Astrocyte (in vitro differentiated cells and primary cell): ENCODE measurements at regions not wholly inside any gene's neighbourhood (a gene's known extent, or its start where the extent isn't known, plus 50 kb on each side); places are given as distances from the start of the nearest gene placed in this dataset.
"Not testable (repeated sequence)": the region's sequence is repeated elsewhere in the genome, so short reads cannot be mapped to it uniquely, and the experiment has no call there.

Source experiments
- DNase-seq: peaks from one replicate; pipeline ENCODE4 v3.0.0-alpha.2; 2010; ENCODE audit warnings: low read depth
- FAIRE-seq: peaks from 2 replicates; lab custom pipeline; 2011; peaks lifted over from hg19 to GRCh38; lab: Jason Lieb, UNC
- H2AFZ ChIP-seq: 2 replicates; pipeline ENCODE4 v1.6.0; 2012; ENCODE audit warnings: low read depth, low read length, inconsistent platforms
- H3K27ac ChIP-seq: 2 replicates; pipeline ENCODE4 v1.5.1; 2011; ENCODE audit warnings: low read depth, low read length, inconsistent platforms
- H3K27me3 ChIP-seq: 2 replicates; pipeline ENCODE4 v1.6.0; 2011; ENCODE audit warnings: low read length, inconsistent platforms; ENCODE audit not compliant: insufficient read depth
- H3K36me3 ChIP-seq: 2 replicates; pipeline ENCODE4 v1.5.1; 2011; ENCODE audit warnings: low read length, inconsistent platforms; ENCODE audit not compliant: insufficient read depth
- H3K4me1 ChIP-seq: 2 replicates; pipeline ENCODE4 v1.5.1; 2011; ENCODE audit warnings: low read length, inconsistent platforms; ENCODE audit not compliant: insufficient read depth
- H3K4me2 ChIP-seq: 2 replicates; pipeline ENCODE4 v1.6.0; 2012; ENCODE audit warnings: low read length, inconsistent platforms
- H3K4me3 ChIP-seq: 2 replicates; pipeline ENCODE4 v1.5.1; 2011; ENCODE audit warnings: low read depth, mild to moderate bottlenecking, low read length, inconsistent platforms; ENCODE audit not compliant: insufficient read depth
- H3K79me2 ChIP-seq: 2 replicates; pipeline ENCODE4 v1.6.0; 2012; ENCODE audit warnings: mild to moderate bottlenecking, low read length, inconsistent platforms; ENCODE audit not compliant: insufficient read depth
- H3K9ac ChIP-seq: 2 replicates; pipeline ENCODE4 v1.6.0; 2012; ENCODE audit warnings: mild to moderate bottlenecking, low read length, inconsistent platforms
- H3K9me3 ChIP-seq: 2 replicates; pipeline ENCODE4 v1.5.1; 2012; ENCODE audit warnings: low read depth, mild to moderate bottlenecking, low read length, inconsistent platforms; ENCODE audit not compliant: insufficient read depth
- H4K20me1 ChIP-seq: 2 replicates; pipeline ENCODE4 v1.6.0; 2012; ENCODE audit warnings: low read length, inconsistent platforms; ENCODE audit not compliant: insufficient read depth
- H3K27ac Mint-ChIP-seq: one replicate; pipeline ENCODE4 v1.8.0; 2021; ENCODE audit warnings: mild to moderate bottlenecking, mixed read lengths; ENCODE audit not compliant: unreplicated experiment
- H3K27me3 Mint-ChIP-seq: one replicate; pipeline ENCODE4 v1.8.0; 2021; ENCODE audit warnings: low read depth, mixed read lengths; ENCODE audit not compliant: unreplicated experiment
- H3K36me3 Mint-ChIP-seq: one replicate; pipeline ENCODE4 v1.8.0; 2021; ENCODE audit warnings: low read depth, mixed read lengths; ENCODE audit not compliant: unreplicated experiment
- H3K4me1 Mint-ChIP-seq: one replicate; pipeline ENCODE4 v1.8.0; 2021; ENCODE audit warnings: low read depth, mixed read lengths; ENCODE audit not compliant: unreplicated experiment
- H3K4me3 Mint-ChIP-seq: one replicate; pipeline ENCODE4 v1.8.0; 2021; ENCODE audit warnings: mild to moderate bottlenecking, moderate library complexity, mixed read lengths; ENCODE audit not compliant: unreplicated experiment
- H3K9me3 Mint-ChIP-seq: one replicate; pipeline ENCODE4 v1.8.0; 2021; ENCODE audit warnings: mild to moderate bottlenecking, mixed read lengths; ENCODE audit not compliant: unreplicated experiment
- EZH2 ChIP-seq: IDR thresholded peaks from 2 replicates; pipeline ENCODE4 v1.6.1; 2012; ENCODE audit warnings: mild to moderate bottlenecking, low read length, inconsistent platforms; ENCODE audit not compliant: insufficient read depth
- TF ChIP-seq, protein P1 (sequence below): IDR thresholded peaks from 2 replicates; pipeline ENCODE4 v1.5.1; 2011; ENCODE audit warnings: low read depth, mild to moderate bottlenecking, inconsistent platforms, low read length, moderate library complexity; ENCODE audit not compliant: insufficient read depth

DNA sequence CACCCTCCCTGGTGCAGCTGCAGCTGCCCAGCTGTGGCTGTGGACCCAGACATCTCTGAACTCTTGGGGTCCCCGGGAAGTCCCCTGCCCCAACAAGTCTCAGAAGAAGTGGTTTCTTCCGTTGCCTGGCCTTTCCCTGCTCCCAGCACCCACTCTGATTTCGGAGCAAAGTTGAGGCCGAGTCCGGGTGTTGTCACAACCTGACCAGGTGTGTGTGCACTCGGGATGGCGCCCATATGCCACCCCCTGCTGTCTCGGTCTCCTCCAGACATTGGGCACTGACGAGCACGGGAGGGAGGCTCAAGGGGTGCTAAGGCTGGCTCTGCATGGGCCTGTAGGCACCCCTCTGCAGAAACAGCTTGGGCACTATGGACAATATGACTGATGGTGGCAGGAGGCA, 1055.3 kb downstream of the REEP3 start:
- Mint-ChIP-seq H3K27me3 (no peaks in the 10 kb centered on the region), H3K9me3 (no peaks in the 10 kb centered on the region)
- H2AFZ ChIP-seq = no peak overlapping the region

DNA sequence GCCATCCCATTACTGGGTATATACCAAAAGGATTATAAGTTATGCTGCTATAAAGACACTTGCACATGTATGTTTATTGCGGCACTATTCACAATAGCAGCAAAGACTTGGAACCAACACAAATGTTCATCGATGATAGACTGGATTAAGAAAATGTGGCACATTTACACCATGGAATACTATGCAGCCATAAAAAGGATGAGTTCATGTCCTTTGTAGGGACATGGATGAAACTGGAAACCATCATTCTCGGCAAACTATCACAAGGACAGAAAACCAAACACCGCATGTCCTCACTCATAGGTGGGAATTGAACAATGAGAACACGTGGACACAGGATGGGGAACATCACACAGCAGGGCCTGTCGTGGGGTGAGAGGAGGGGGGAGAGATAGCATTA, 1057.6 kb downstream of the REEP3 start:
- FAIRE-seq, H3K36me3 Mint-ChIP-seq, H3K27me3 Mint-ChIP-seq: not testable (repeated sequence)

More for the DNA sequence above, 1055.3 kb downstream of the REEP3 start:
- Histone ChIP-seq H4K20me1 (no peaks in the 10 kb centered on the region), H3K4me2 (no peak overlapping the region), H3K9ac (no peak overlapping the region), H3K79me2 (no peaks in the 10 kb centered on the region), H3K4me3 (no peak overlapping the region), H3K9me3 (peaks cover 3% of the 10 kb centered on the region), H3K4me1 (no peaks in the 10 kb centered on the region), H3K27ac (no peak overlapping the region), H3K36me3 (no peaks in the 10 kb centered on the region), H3K27me3 (no peaks in the 10 kb centered on the region)
- FAIRE-seq (no peak), DNase-seq (no peak)
- Mint-ChIP-seq H3K27ac (no peak overlapping the region), H3K4me3 (no peak overlapping the region), H3K36me3 (no peaks in the 10 kb centered on the region), H3K4me1 (peaks cover 3% of the 10 kb centered on the region)
- no peak for TF ChIP-seq EZH2
- TF ChIP-seq, protein P1, sequence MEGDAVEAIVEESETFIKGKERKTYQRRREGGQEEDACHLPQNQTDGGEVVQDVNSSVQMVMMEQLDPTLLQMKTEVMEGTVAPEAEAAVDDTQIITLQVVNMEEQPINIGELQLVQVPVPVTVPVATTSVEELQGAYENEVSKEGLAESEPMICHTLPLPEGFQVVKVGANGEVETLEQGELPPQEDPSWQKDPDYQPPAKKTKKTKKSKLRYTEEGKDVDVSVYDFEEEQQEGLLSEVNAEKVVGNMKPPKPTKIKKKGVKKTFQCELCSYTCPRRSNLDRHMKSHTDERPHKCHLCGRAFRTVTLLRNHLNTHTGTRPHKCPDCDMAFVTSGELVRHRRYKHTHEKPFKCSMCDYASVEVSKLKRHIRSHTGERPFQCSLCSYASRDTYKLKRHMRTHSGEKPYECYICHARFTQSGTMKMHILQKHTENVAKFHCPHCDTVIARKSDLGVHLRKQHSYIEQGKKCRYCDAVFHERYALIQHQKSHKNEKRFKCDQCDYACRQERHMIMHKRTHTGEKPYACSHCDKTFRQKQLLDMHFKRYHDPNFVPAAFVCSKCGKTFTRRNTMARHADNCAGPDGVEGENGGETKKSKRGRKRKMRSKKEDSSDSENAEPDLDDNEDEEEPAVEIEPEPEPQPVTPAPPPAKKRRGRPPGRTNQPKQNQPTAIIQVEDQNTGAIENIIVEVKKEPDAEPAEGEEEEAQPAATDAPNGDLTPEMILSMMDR = no peak

DNA sequence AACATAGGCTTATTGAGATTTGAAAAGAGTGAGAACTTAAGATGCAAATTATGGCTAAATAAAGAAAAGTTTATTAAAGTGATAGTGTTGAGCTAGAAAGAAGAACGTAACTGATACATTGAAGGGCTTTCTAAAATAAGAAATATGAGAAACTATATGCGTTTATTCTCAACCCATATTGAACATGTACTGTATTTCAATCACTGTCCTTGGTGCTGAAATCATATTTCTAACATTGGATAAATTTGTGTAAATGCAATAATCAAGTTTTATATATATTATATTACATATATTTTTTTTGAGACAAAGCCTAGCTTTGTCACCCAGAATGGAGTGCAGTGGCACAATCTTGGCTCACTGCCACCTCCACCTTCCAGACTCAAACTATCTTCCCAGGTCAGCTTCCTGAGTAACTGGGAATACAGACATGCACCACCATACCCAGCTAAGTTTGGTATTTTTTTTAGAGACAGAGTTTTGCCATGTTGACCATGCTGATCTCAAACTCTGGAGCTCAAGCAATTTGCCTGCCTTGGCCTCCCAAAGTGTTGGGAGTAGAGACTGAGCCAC, 1065.8 kb downstream of the REEP3 start:
- Mint-ChIP-seq H3K27me3 (no peaks in the 10 kb centered on the region), H3K27ac (no peak overlapping the region), H3K9me3 (no peaks in the 10 kb centered on the region), H3K36me3 (no peaks in the 10 kb centered on the region), H3K4me3 (no peak overlapping the region), H3K4me1 (no peaks in the 10 kb centered on the region)
- Histone ChIP-seq H3K27me3 (no peaks in the 10 kb centered on the region), H3K36me3 (no peaks in the 10 kb centered on the region), H3K4me3 (no peak overlapping the region), H4K20me1 (no peaks in the 10 kb centered on the region), H3K4me2 (no peak overlapping the region), H3K79me2 (no peaks in the 10 kb centered on the region), H3K4me1 (no peaks in the 10 kb centered on the region), H3K9me3 (no peaks in the 10 kb centered on the region), H3K9ac (no peak overlapping the region), H2AFZ (no peak overlapping the region), H3K27ac (no peak overlapping the region)
- DNase-seq (no peak), FAIRE-seq (no peak)
- TF ChIP-seq EZH2 = no peak
- TF ChIP-seq, protein P1 = no peak

More for the DNA sequence above, 1057.6 kb downstream of the REEP3 start:
- not testable (repeated sequence) for H3K9me3 Mint-ChIP-seq, H3K4me2 ChIP-seq, H3K27ac Mint-ChIP-seq, H3K27ac ChIP-seq, H2AFZ ChIP-seq, H3K27me3 ChIP-seq, H3K9me3 ChIP-seq, H3K4me3 ChIP-seq, H3K9ac ChIP-seq, H3K4me3 Mint-ChIP-seq, DNase-seq, H3K4me1 ChIP-seq, H4K20me1 ChIP-seq, H3K36me3 ChIP-seq, H3K4me1 Mint-ChIP-seq, H3K79me2 ChIP-seq
